Nephron (organoid): ENCODE measurements at regions not wholly inside any gene's neighbourhood (a gene's known extent, or its start where the extent isn't known, plus 50 kb on each side); places are given as distances from the start of the nearest gene placed in this dataset.

Experiments used
- H3K27ac Mint-ChIP-seq, 3 experiments: 2 replicates each; pipeline ENCODE4 v1.8.0; 2020; ENCODE audit warnings: mixed read lengths in 3 of 3, mild to moderate bottlenecking in 2 of 3, moderate library complexity in 1 of 3
- H3K27me3 Mint-ChIP-seq: 2 replicates; pipeline ENCODE4 v1.8.0; 2021; ENCODE audit warnings: low read depth, mild to moderate bottlenecking, moderate library complexity, mixed read lengths
- H3K36me3 Mint-ChIP-seq: 2 replicates; pipeline ENCODE4 v1.8.0; 2020; ENCODE audit warnings: low read depth, mixed read lengths
- H3K4me1 Mint-ChIP-seq: 2 replicates; pipeline ENCODE4 v1.8.0; 2020; ENCODE audit warnings: mixed read lengths
- H3K4me3 Mint-ChIP-seq, 3 experiments: 2 replicates each; pipeline ENCODE4 v1.8.0; 2020; ENCODE audit warnings: mild to moderate bottlenecking in 3 of 3, mixed read lengths in 3 of 3, moderate library complexity in 2 of 3
- H3K9me3 Mint-ChIP-seq: 2 replicates; pipeline ENCODE4 v1.8.0; 2020; ENCODE audit warnings: mixed read lengths
- TF ChIP-seq, protein P1 (sequence below), 3 experiments: fragments of 200-600 bp; sonication (generic); IDR thresholded peaks; one replicate each; pipeline ENCODE4 v1.5.0; 2021; ENCODE audit warnings: antibody characterized with exemption in 3 of 3; ENCODE audit not compliant: unreplicated experiment in 3 of 3

DNA sequence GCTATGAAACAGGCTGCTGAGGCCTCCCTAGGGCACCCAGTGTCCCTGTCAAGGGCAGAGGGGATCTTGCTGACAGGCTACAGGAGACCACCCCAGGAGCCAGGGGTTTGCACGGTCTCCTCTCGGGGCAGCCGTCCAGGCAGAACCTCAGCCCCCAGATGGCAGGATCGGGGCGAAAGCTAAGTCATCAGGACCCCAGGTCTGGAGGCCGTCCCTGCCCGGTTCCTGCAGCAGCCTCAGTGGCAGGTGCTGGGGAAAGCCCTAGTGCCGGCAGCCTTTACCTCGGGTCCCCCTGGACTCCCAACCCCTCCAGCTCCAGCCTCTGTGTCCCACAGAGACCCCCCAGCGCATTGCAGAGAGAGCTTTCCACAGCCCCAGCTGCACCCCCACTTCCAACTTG lies 103.8 kb upstream of the C14orf180 start:
- H3K4me3 Mint-ChIP-seq, result no peak overlapping the region
- peaks cover 3% of the 10 kb centered on the region for H3K9me3 Mint-ChIP-seq
- TF ChIP-seq, protein P1, sequence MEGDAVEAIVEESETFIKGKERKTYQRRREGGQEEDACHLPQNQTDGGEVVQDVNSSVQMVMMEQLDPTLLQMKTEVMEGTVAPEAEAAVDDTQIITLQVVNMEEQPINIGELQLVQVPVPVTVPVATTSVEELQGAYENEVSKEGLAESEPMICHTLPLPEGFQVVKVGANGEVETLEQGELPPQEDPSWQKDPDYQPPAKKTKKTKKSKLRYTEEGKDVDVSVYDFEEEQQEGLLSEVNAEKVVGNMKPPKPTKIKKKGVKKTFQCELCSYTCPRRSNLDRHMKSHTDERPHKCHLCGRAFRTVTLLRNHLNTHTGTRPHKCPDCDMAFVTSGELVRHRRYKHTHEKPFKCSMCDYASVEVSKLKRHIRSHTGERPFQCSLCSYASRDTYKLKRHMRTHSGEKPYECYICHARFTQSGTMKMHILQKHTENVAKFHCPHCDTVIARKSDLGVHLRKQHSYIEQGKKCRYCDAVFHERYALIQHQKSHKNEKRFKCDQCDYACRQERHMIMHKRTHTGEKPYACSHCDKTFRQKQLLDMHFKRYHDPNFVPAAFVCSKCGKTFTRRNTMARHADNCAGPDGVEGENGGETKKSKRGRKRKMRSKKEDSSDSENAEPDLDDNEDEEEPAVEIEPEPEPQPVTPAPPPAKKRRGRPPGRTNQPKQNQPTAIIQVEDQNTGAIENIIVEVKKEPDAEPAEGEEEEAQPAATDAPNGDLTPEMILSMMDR (IDR thresholded peaks at IDR 0.05; ENCODE audit: unreplicated experiment in 3 of 3), result no peak
- peaks cover 44% of the 10 kb centered on the region for H3K27me3 Mint-ChIP-seq
- no peaks in the 10 kb centered on the region for H3K36me3 Mint-ChIP-seq
- no peaks in the 10 kb centered on the region for H3K4me1 Mint-ChIP-seq
- H3K27ac Mint-ChIP-seq, result no peak overlapping the region

DNA sequence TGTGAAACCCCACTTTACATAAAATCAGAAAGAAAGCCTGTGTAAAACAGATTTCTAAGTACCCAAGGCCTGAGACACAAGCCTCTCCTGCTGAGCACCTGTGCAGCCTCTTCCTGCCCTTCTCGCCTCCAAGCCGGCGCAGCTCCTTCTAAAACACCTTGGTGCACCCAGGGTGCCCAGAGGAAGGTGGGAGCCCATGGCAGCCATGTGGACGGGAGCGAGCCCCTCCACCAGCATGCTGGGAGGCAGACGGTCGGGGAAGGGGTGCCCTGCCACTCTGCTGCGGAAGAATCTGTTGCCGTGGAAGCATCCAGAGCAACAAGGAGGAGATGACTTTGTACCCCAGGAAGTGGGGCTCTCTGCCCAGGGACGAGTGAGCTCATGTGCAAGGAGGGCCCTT lies 103.1 kb upstream of the C14orf180 start:
- TF ChIP-seq, protein P1 (IDR thresholded peaks at IDR 0.05; ENCODE audit: unreplicated experiment in 3 of 3), result no peak
- no peak overlapping the region for H3K4me3 Mint-ChIP-seq
- H3K27me3 Mint-ChIP-seq, result peaks cover 45% of the 10 kb centered on the region
- H3K4me1 Mint-ChIP-seq, result no peaks in the 10 kb centered on the region
- no peak overlapping the region for H3K27ac Mint-ChIP-seq
- no peaks in the 10 kb centered on the region for H3K36me3 Mint-ChIP-seq
- peaks cover 7% of the 10 kb centered on the region for H3K9me3 Mint-ChIP-seq

DNA sequence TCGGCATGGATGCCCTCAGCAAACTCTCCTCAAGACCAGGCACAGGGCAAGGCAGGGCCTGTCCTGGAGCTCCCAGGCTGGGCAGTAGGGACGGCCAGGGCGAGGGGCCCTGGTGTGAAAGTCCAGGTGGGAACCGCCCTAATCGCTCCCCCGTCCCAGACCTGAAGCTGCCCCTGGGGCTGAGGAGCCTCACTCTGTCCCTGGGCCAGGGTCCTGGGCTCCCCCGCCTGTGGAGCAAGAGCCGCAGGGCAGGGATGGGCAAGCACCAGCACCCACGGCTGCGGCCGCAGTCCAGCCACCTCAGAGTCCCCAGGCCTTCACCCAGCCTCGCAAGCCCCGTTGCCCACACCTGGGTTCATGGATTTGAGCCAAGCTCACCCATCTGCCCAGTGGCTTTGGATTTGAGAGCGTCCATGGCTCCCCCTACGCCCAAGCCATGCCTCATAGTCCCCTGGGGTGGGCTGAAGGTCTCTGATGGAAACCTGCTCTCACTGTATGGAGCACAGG lies 102.4 kb upstream of the C14orf180 start:
- peaks cover 51% of the 10 kb centered on the region for H3K27me3 Mint-ChIP-seq
- H3K4me3 Mint-ChIP-seq, result no peak overlapping the region

DNA sequence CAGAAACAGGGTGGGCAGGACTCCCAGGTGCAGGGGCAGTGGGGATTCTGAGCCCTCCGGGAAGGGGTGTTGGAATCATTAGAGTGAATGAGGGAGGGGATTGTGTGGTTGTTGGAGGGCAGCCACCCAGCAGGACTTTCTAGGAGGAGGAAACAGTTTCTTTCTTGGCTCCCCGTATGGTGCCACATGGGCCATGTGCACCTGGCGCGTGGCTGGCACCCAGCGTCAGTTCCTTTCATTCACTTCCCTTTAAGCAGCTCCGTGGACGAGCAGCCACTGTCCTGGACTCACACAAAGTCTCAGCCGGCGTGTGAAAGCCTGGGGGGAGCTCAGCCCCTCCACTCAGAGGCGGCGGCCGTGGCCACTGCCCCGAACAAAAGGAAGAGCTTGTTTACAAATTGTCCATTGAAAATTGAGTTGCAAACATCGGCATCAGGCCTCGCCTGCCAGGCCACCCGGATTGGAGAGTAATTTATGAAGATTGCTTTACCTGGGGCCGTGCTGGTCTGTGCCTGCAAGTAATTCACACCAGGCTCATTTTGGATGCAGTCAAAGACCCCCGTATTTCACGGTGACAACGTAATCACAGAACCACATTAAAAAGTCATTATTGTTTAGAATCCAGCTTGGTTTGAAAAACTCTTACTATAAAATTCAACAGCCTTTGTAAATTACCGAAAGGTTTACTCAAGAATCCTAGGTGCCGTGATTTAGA lies 101.7 kb upstream of the C14orf180 start:
- H3K27ac Mint-ChIP-seq, result no peak overlapping the region
- no peak overlapping the region for H3K4me3 Mint-ChIP-seq
- H3K36me3 Mint-ChIP-seq, result no peaks in the 10 kb centered on the region
- peaks cover 14% of the 10 kb centered on the region for H3K9me3 Mint-ChIP-seq
- no peaks in the 10 kb centered on the region for H3K4me1 Mint-ChIP-seq
- peaks cover 53% of the 10 kb centered on the region for H3K27me3 Mint-ChIP-seq
- TF ChIP-seq, protein P1 (IDR thresholded peaks at IDR 0.05; ENCODE audit: unreplicated experiment in 3 of 3), result no peak

More for the DNA sequence above, 102.4 kb upstream of the C14orf180 start:
- Mint-ChIP-seq H3K27ac (no peak overlapping the region), H3K4me1 (no peaks in the 10 kb centered on the region), H3K9me3 (peaks cover 13% of the 10 kb centered on the region), H3K36me3 (no peaks in the 10 kb centered on the region)
- TF ChIP-seq, protein P1 (IDR thresholded peaks at IDR 0.05; ENCODE audit: unreplicated experiment in 3 of 3), result no peak

DNA sequence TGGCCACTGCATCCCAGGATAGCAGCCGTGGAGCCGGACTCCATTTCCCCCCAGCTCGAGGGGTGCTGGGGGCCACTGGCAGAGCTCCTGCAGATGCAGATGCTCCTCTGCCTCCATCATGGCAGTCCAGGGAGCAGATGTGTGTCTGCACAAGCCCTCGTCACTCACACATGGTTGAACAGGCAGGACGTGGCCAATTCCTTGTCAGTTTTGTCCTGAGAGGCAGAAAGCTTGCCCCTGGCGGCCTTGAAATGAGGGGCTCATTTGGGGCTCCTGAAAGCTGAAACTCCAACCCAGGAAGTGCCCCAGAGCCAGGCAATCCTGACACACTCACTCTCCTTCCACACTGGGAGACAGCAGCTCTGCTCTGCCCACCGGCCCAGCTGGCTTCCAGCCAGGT lies 100.9 kb upstream of the C14orf180 start:
- H3K27ac Mint-ChIP-seq, result no peak overlapping the region
- peaks cover 20% of the 10 kb centered on the region for H3K9me3 Mint-ChIP-seq
- TF ChIP-seq, protein P1 (IDR thresholded peaks at IDR 0.05; ENCODE audit: unreplicated experiment in 3 of 3), result no peak
- H3K4me1 Mint-ChIP-seq, result no peaks in the 10 kb centered on the region
- peaks cover 55% of the 10 kb centered on the region for H3K27me3 Mint-ChIP-seq
- H3K36me3 Mint-ChIP-seq, result no peaks in the 10 kb centered on the region
- H3K4me3 Mint-ChIP-seq, result no peak overlapping the region

DNA sequence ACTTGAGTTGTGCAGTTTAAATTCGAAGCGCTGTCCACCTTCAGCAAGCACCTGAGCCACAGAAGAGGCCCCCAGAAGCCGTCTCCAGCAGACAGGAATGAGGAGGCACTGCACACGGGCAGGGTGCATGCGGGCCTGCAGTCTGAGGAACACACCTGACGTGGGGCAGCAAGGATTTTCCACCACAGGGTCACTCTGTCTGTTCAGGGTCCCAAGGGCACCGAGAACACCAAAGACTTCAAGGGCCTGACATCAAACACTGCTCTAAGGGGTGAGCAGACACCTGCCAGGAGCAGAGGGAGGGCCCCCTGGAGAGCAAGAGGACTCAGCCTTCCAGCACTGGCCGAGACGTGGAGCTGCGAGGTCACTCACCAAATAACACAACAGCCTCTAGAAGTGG lies 99.7 kb upstream of the C14orf180 start:
- Mint-ChIP-seq H3K27ac (no peak overlapping the region), H3K36me3 (no peaks in the 10 kb centered on the region), H3K4me1 (no peaks in the 10 kb centered on the region), H3K27me3 (peaks cover 56% of the 10 kb centered on the region), H3K9me3 (peaks cover 26% of the 10 kb centered on the region), H3K4me3 (no peak overlapping the region)
- TF ChIP-seq, protein P1 (IDR thresholded peaks at IDR 0.05; ENCODE audit: unreplicated experiment in 3 of 3), result no peak
